GM18909 (cell line): ENCODE measurements at regions not wholly inside any gene's neighbourhood (a gene's known extent, or its start where the extent isn't known, plus 50 kb on each side); places are given as distances from the start of the nearest gene placed in this dataset.
"Not testable (repeated sequence)": the region's sequence is repeated elsewhere in the genome, so short reads cannot be mapped to it uniquely, and the experiment has no call there.

Experiments used
- ATAC-seq: cut with Tn5 transposase; IDR thresholded peaks from one replicate; pipeline ENCODE4 v1.9.1; 2021; ENCODE audit warnings: mild to moderate bottlenecking; ENCODE audit not compliant: unreplicated experiment, poor library complexity

GRCh38 chr2:8132351-8132831 is 549.5 kb upstream of the ID2 start:
- no peak for ATAC-seq

- ATAC-seq, result no peak
These were observed 549.0 kb upstream of the ID2 start for GRCh38 chr2:8132879-8133278.

- no peak for ATAC-seq
These were observed 548.5 kb upstream of the ID2 start for GRCh38 chr2:8133363-8133762.

- no peak for ATAC-seq
These were observed 547.9 kb upstream of the ID2 start for GRCh38 chr2:8133913-8134472.

- ATAC-seq, result no peak
These were observed 547.4 kb upstream of the ID2 start for GRCh38 chr2:8134473-8134932.

- ATAC-seq, result no peak
These were observed 546.7 kb upstream of the ID2 start for GRCh38 chr2:8134985-8135682.

- ATAC-seq, result no peak
These were observed 544.1 kb upstream of the ID2 start for GRCh38 chr2:8137801-8138200.

- ATAC-seq, result no peak
These were observed 543.3 kb upstream of the ID2 start for GRCh38 chr2:8138525-8138922.

GRCh38 chr2:8138923-8139667 is 542.8 kb upstream of the ID2 start:
- no peak for ATAC-seq

GRCh38 chr2:8139668-8140200 is 542.1 kb upstream of the ID2 start:
- no peak for ATAC-seq

GRCh38 chr2:8141079-8141707 is 540.7 kb upstream of the ID2 start:
- no peak for ATAC-seq

GRCh38 chr2:8141780-8142179 is 540.1 kb upstream of the ID2 start:
- ATAC-seq, result no peak

GRCh38 chr2:8142461-8142860 is 539.4 kb upstream of the ID2 start:
- no peak for ATAC-seq

- no peak for ATAC-seq
These were observed 537.7 kb upstream of the ID2 start for GRCh38 chr2:8144131-8144631.

GRCh38 chr2:8144785-8145184 is 537.1 kb upstream of the ID2 start:
- ATAC-seq, result no peak

GRCh38 chr2:8145375-8145774 is 536.5 kb upstream of the ID2 start:
- not testable (repeated sequence) for ATAC-seq

GRCh38 chr2:8146132-8147005 is 535.5 kb upstream of the ID2 start:
- no peak for ATAC-seq

- no peak for ATAC-seq
These were observed 533.4 kb upstream of the ID2 start for GRCh38 chr2:8148260-8149006.

- ATAC-seq, result no peak
These were observed 532.9 kb upstream of the ID2 start for GRCh38 chr2:8149007-8149405.
